ENCODE measurements at regions not wholly inside any gene's neighbourhood (a gene's known extent, or its start where the extent isn't known, plus 50 kb on each side); places are given as distances from the start of the nearest gene placed in this dataset.

- TF ChIP-seq CTCF (IDR thresholded peaks at IDR 0.05) (no peak), POLR2A (IDR thresholded peaks at IDR 0.05) (no peak)
These were observed 1756.9 kb downstream of the PCDH9 start for GRCh38 chr13:65473196-65473595.
